Nephron progenitor cell (in vitro differentiated cells): ENCODE measurements at regions not wholly inside any gene's neighbourhood (a gene's known extent, or its start where the extent isn't known, plus 50 kb on each side); places are given as distances from the start of the nearest gene placed in this dataset.
A peak's percentile ranks its signal among the peaks of the same experiment; 100 is the strongest.

ENCODE experiments used
- DNase-seq: peaks from one replicate; pipeline ENCODE4 v3.0.0; 2021
- H3K27ac Mint-ChIP-seq: 2 replicates; pipeline ENCODE4 v1.8.0; 2021; ENCODE audit warnings: mild to moderate bottlenecking, moderate library complexity, mixed read lengths
- H3K27me3 Mint-ChIP-seq: 2 replicates; pipeline ENCODE4 v1.8.0; 2021; ENCODE audit warnings: mild to moderate bottlenecking, low read depth, mixed read lengths; ENCODE audit not compliant: poor library complexity
- H3K36me3 Mint-ChIP-seq: 2 replicates; pipeline ENCODE4 v1.8.0; 2021; ENCODE audit warnings: low read depth, mixed read lengths
- H3K4me1 Mint-ChIP-seq: 2 replicates; pipeline ENCODE4 v1.8.0; 2021; ENCODE audit warnings: mixed read lengths
- H3K4me3 Mint-ChIP-seq: 2 replicates; pipeline ENCODE4 v1.8.0; 2021; ENCODE audit warnings: mild to moderate bottlenecking, moderate library complexity, mixed read lengths
- H3K9me3 Mint-ChIP-seq: 2 replicates; pipeline ENCODE4 v1.8.0; 2021; ENCODE audit warnings: mild to moderate bottlenecking, moderate library complexity, mixed read lengths
- TF ChIP-seq, protein P1 (sequence below): fragments of 200-600 bp; sonication (generic); IDR thresholded peaks from 2 replicates; pipeline ENCODE4 v1.5.0; 2021; ENCODE audit warnings: antibody characterized with exemption

DNA sequence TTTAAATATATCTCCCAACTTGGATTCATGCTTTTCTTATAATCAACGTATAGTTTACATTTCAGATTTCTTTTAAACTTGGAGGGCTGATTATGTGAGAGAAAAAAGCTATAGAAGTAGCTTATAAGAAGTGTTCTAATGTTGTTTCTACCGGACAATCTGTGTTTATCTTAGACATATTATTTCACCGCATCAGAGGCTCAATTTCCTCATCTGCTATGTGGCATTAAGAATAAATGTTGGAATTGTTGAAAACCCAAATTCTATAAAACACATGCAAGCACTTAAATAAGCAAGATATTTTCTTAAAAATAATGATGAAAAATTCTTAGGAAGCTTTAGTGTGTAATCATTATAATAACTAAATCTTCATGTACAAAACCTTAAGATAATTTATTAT lies 407.9 kb downstream of the HRH4 start:
- H3K9me3 Mint-ChIP-seq, result peaks cover 4% of the 10 kb centered on the region
- TF ChIP-seq, protein P1, sequence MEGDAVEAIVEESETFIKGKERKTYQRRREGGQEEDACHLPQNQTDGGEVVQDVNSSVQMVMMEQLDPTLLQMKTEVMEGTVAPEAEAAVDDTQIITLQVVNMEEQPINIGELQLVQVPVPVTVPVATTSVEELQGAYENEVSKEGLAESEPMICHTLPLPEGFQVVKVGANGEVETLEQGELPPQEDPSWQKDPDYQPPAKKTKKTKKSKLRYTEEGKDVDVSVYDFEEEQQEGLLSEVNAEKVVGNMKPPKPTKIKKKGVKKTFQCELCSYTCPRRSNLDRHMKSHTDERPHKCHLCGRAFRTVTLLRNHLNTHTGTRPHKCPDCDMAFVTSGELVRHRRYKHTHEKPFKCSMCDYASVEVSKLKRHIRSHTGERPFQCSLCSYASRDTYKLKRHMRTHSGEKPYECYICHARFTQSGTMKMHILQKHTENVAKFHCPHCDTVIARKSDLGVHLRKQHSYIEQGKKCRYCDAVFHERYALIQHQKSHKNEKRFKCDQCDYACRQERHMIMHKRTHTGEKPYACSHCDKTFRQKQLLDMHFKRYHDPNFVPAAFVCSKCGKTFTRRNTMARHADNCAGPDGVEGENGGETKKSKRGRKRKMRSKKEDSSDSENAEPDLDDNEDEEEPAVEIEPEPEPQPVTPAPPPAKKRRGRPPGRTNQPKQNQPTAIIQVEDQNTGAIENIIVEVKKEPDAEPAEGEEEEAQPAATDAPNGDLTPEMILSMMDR, result no peak
- H3K4me3 Mint-ChIP-seq, result no peak overlapping the region
- peaks cover 45% of the 10 kb centered on the region for H3K4me1 Mint-ChIP-seq
- H3K27ac Mint-ChIP-seq, result no peak overlapping the region
- no peaks in the 10 kb centered on the region for H3K27me3 Mint-ChIP-seq
- H3K36me3 Mint-ChIP-seq, result peaks cover 4% of the 10 kb centered on the region
- DNase-seq, result no peak

GRCh38 chr18:24868760-24869237 lies 408.4 kb downstream of the HRH4 start:
- no peaks in the 10 kb centered on the region for H3K27me3 Mint-ChIP-seq
- TF ChIP-seq, protein P1, result no peak
- H3K27ac Mint-ChIP-seq, result peak overlapping the region; percentile 55
- peaks cover 4% of the 10 kb centered on the region for H3K36me3 Mint-ChIP-seq
- peaks cover 40% of the 10 kb centered on the region for H3K4me1 Mint-ChIP-seq
- peaks cover 6% of the 10 kb centered on the region for H3K9me3 Mint-ChIP-seq
- no peak overlapping the region for H3K4me3 Mint-ChIP-seq
- no peak for DNase-seq

DNA sequence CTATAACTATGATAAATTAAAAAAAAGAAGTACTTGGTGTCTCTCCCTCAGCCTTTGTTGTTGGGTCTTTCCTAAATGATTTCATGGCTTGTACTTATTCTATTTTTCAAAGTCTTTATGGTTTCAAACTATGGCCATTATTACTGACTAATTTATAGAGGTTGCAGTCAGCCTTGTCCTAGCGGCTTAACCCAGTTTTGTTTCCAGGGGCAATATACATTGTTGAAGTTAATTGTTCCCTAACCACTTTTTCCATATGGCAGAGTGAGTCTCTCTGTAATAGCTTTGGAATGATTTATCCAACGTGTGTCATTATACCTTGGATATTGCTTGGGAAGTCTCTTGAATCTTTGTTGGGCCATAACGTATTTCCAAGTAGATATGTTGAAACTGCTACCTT lies 408.8 kb downstream of the HRH4 start:
- TF ChIP-seq, protein P1, result no peak
- H3K27me3 Mint-ChIP-seq, result no peaks in the 10 kb centered on the region
- peaks cover 39% of the 10 kb centered on the region for H3K4me1 Mint-ChIP-seq
- no peak overlapping the region for H3K4me3 Mint-ChIP-seq
- H3K9me3 Mint-ChIP-seq, result peaks cover 9% of the 10 kb centered on the region
- peak overlapping the region; percentile 55 for H3K27ac Mint-ChIP-seq
- H3K36me3 Mint-ChIP-seq, result peaks cover 4% of the 10 kb centered on the region
- no peak for DNase-seq

- no peak overlapping the region for H3K27ac Mint-ChIP-seq
- H3K27me3 Mint-ChIP-seq, result no peaks in the 10 kb centered on the region
- no peaks in the 10 kb centered on the region for H3K36me3 Mint-ChIP-seq
- H3K9me3 Mint-ChIP-seq, result peaks cover 12% of the 10 kb centered on the region
- no peak overlapping the region for H3K4me3 Mint-ChIP-seq
- no peak for DNase-seq
- TF ChIP-seq, protein P1, result no peak
- peaks cover 38% of the 10 kb centered on the region for H3K4me1 Mint-ChIP-seq
Measured at GRCh38 chr18:24875286-24875685, 414.8 kb downstream of the HRH4 start.

GRCh38 chr18:24875777-24876176 lies 415.3 kb downstream of the HRH4 start:
- Mint-ChIP-seq H3K27me3 (no peaks in the 10 kb centered on the region), H3K36me3 (no peaks in the 10 kb centered on the region), H3K9me3 (peaks cover 14% of the 10 kb centered on the region), H3K4me1 (peaks cover 38% of the 10 kb centered on the region), H3K4me3 (no peak overlapping the region), H3K27ac (no peak overlapping the region)
- no peak for DNase-seq
- TF ChIP-seq, protein P1, result no peak

DNA sequence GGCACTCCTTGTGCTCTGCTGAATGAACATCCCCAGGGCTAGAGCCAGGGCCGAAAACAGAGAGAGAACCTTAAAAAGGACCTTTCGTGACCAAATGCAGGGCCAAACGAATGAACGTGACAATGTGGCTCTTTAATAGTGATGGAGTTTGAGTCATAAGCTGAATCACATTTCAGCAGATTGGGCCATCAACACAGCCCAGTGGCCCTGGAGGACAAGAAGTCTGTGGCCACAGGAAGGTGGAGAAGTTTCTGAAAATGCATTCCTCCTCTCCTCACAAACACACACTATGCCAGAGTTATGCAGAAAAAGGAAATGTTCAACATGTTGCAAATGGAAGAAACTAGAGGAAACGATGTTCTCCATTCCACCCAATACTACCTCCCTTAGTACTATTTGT lies 415.8 kb downstream of the HRH4 start:
- H3K27ac Mint-ChIP-seq, result no peak overlapping the region
- H3K27me3 Mint-ChIP-seq, result no peaks in the 10 kb centered on the region
- peaks cover 38% of the 10 kb centered on the region for H3K4me1 Mint-ChIP-seq
- peaks cover 14% of the 10 kb centered on the region for H3K9me3 Mint-ChIP-seq
- DNase-seq, result no peak
- TF ChIP-seq, protein P1, result no peak
- H3K36me3 Mint-ChIP-seq, result no peaks in the 10 kb centered on the region
- no peak overlapping the region for H3K4me3 Mint-ChIP-seq
